HG03196 (cell line): ENCODE measurements at regions not wholly inside any gene's neighbourhood (a gene's known extent, or its start where the extent isn't known, plus 50 kb on each side); places are given as distances from the start of the nearest gene placed in this dataset.
"Not testable (repeated sequence)": the region's sequence is repeated elsewhere in the genome, so short reads cannot be mapped to it uniquely, and the experiment has no call there.

Experiments
- ATAC-seq: cut with Tn5 transposase; IDR thresholded peaks from one replicate; pipeline ENCODE4 v1.9.1; 2021; ENCODE audit not compliant: unreplicated experiment

DNA sequence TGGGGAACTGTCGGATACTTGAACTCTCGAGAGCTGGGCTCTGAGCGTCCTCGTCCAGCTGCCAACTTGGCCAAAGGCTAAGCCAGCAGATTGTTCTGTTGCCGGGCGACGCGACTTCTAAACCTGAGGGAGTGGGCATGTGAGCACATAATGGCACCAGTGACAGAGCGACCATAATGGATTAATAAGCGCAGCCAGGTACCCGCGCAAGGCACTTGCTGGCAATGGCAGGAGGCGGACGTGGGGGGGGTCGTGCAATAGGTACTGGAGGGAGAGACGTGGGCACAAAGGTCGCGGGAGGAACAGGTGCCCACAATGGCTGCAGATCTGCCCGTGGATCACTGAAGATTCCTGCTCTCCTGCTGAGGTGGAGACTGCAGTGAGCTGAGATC is 1368.7 kb downstream of the CDH12 start:
- not testable (repeated sequence) for ATAC-seq

DNA sequence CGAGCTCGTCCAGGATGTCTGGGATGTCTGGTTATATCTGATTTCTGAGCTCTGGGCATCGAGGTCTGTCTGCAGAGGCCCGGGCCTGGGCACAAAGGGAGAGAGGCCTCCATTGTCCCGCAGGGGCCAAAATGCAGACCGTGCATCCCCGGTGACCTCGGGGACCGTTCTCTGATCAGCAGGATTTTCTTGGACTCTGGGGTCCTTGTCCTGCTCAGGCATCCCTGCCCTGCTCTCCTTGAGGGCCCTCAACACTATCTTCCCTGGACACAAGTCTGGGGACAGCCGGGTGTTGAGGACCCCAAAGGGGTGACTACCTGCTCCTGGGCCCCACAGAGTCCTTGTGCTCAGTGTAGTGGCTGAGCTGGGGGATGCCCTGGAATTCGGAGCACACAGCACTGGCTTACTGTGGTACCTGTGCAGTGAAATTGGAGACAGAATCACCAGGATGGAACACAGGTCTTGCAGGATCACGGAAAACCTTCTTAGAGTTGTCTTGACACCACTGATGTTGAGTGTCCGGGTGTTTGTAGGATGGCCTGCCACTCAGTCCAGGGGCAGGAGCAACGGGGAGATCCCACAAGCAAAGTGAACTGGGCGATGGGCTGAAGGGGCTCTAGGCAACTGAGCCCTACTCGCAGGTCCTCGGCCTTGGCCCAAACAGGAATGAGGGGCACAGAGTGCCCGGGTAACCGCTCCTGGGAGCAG is 1369.2 kb downstream of the CDH12 start:
- ATAC-seq: not testable (repeated sequence)

GRCh38 chr5:21482983-21483650 is 1370.0 kb downstream of the CDH12 start:
- not testable (repeated sequence) for ATAC-seq

- ATAC-seq: not testable (repeated sequence)
These were observed 1370.6 kb downstream of the CDH12 start for GRCh38 chr5:21482522-21482921.

- not testable (repeated sequence) for ATAC-seq
These were observed 1371.5 kb downstream of the CDH12 start for GRCh38 chr5:21481320-21482270.

GRCh38 chr5:21480054-21480453 is 1373.1 kb downstream of the CDH12 start:
- ATAC-seq: not testable (repeated sequence)

GRCh38 chr5:21473981-21474380 is 1379.2 kb downstream of the CDH12 start:
- not testable (repeated sequence) for ATAC-seq

DNA sequence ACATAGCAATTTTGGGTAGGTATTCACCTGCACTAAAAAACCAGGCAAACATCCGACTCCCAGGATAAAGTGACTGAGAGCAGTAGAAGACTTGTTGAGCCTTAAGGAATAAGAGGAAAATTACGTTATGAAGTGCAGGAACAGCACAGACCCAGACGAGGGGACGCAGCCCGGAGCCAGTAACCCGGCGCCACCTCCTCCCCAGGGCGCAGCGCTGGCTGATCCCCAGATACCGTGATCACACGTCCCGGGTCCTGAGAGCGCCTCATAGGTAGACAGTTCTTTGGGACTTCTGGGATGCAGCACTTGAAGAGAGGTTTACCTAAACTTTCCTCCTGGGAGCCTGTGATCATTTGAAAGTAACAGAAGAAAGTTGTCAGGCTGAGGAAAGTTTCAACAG is 1379.7 kb downstream of the CDH12 start:
- ATAC-seq: not testable (repeated sequence)

- not testable (repeated sequence) for ATAC-seq
These were observed 1381.5 kb downstream of the CDH12 start for GRCh38 chr5:21471691-21472090.

GRCh38 chr5:21469523-21470101 is 1383.5 kb downstream of the CDH12 start:
- not testable (repeated sequence) for ATAC-seq

DNA sequence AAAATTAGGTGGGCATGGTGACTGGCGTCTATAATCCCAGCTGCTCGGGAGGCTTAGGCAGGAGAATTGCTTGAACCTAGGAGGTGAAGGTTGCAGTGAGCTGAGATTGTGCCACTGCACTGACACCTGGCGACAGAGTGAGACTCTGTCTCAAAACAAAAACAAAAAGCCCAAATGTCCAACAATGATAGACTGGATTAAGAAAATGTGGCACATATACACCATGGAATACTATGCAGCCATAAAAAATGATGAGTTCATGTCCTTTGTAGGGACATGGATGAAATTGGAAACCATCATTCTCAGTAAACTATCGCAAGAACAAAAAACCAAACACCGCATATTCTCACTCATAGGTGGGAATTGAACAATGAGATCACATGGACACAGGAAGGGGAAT is 1385.6 kb downstream of the CDH12 start:
- not testable (repeated sequence) for ATAC-seq

GRCh38 chr5:21459744-21460073 is 1393.4 kb downstream of the CDH12 start:
- ATAC-seq: not testable (repeated sequence)

- no peak for ATAC-seq
These were observed 1400.7 kb downstream of the CDH12 start for GRCh38 chr5:21452449-21452848.

- no peak for ATAC-seq
These were observed 1420.5 kb downstream of the CDH12 start for GRCh38 chr5:21432646-21433045.

- ATAC-seq: no peak
These were observed 1428.2 kb downstream of the CDH12 start for GRCh38 chr5:21424907-21425306.

DNA sequence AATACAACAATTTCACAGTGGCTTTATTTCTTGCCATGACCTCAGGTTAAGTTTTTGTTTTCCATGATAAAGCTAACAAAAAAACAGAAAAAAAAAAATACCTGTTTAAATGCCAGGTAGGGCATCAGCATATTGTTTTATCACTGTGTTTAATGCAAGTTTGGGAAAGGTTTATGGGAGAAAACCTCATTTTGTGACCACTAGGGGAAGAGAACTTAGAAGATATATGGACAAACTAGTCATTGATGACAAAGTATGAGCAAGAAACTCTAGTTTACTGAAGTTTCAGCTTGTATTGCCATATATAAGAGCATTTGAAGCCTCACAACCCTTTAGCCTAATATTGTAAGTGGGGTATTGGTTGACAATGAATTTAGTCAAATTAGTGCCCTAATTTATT is 1431.4 kb upstream of the CDH18 start:
- ATAC-seq: no peak

DNA sequence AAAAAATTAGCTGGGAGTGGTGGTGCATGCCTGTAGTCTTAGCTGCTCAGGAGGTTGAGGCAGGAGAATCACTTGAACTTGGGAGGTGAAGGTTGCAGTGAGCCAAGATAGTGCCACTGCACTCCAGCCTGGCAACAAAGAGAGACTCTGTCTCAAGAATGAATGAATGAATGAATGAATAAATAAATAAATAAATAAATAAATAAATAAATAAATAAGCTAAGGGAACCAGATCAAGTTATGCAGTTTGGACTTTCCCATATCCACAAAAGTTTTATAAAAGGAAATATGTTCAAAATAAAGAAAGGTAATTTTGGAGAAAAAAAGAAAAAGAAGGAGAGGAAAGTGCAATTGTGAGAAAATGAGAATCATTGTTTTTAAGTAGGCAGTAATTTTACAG is 1414.1 kb upstream of the CDH18 start:
- ATAC-seq: not testable (repeated sequence)

- ATAC-seq: no peak
These were observed 1410.5 kb upstream of the CDH18 start for GRCh38 chr5:21398511-21398910.

- ATAC-seq: peak; percentile 64
These were observed 1409.7 kb upstream of the CDH18 start for GRCh38 chr5:21397693-21398092.

DNA sequence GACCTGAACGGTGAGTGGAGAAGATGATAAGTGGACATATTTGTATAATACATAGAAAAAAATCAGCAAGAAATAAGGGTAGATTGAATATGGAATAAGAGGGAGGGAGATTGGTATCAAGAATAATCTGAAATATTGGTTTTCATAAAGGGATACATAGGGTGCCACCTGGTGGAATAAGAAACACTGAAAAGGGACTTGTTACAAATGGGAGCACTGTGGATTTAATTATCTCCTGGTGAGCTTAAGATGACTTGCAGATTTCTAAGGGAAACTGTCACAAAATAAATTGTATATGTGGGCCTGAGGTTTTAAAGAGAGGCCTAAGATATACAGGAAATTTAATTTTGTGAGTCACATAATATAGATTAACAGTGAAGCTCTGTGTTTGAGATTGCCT is 1403.5 kb upstream of the CDH18 start:
- ATAC-seq: no peak

GRCh38 chr5:21360754-21361153 is 1372.8 kb upstream of the CDH18 start:
- ATAC-seq: not testable (repeated sequence)
